HL-60 (cell line): ENCODE measurements at regions not wholly inside any gene's neighbourhood (a gene's known extent, or its start where the extent isn't known, plus 50 kb on each side); places are given as distances from the start of the nearest gene placed in this dataset.
"Not testable (repeated sequence)": the region's sequence is repeated elsewhere in the genome, so short reads cannot be mapped to it uniquely, and the experiment has no call there.

Experiments
- TF ChIP-seq, protein P1 (sequence below): IDR thresholded peaks from 2 replicates; pipeline ENCODE4 v1.6.1; 2012; ENCODE audit warnings: low read depth; ENCODE audit not compliant: insufficient replicate concordance
- TF ChIP-seq, protein P2 (sequence below): IDR thresholded peaks from one replicate; pipeline ENCODE4 v1.5.1; 2011; ENCODE audit warnings: low read length, control low read depth, inconsistent platforms; ENCODE audit not compliant: insufficient read depth

DNA sequence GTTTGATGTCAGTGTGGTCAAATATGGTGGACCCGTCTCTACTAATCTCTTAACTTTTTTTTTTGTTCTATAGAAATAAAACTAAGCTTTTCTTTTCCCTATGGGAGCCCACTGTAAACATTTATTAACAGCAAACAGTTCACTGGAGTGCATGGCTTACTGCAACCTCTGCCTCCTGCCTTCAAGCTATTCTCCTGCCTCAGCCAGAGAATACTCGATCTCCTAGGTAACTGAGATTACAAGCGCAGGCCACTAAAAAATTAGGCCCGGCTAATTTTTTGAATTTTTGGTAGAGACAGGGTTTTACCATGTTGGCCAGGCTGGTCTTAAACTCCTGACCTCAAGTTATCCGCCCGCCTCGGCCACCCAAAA is 80.0 kb downstream of the PPIAL4G start:
- TF ChIP-seq, protein P1, sequence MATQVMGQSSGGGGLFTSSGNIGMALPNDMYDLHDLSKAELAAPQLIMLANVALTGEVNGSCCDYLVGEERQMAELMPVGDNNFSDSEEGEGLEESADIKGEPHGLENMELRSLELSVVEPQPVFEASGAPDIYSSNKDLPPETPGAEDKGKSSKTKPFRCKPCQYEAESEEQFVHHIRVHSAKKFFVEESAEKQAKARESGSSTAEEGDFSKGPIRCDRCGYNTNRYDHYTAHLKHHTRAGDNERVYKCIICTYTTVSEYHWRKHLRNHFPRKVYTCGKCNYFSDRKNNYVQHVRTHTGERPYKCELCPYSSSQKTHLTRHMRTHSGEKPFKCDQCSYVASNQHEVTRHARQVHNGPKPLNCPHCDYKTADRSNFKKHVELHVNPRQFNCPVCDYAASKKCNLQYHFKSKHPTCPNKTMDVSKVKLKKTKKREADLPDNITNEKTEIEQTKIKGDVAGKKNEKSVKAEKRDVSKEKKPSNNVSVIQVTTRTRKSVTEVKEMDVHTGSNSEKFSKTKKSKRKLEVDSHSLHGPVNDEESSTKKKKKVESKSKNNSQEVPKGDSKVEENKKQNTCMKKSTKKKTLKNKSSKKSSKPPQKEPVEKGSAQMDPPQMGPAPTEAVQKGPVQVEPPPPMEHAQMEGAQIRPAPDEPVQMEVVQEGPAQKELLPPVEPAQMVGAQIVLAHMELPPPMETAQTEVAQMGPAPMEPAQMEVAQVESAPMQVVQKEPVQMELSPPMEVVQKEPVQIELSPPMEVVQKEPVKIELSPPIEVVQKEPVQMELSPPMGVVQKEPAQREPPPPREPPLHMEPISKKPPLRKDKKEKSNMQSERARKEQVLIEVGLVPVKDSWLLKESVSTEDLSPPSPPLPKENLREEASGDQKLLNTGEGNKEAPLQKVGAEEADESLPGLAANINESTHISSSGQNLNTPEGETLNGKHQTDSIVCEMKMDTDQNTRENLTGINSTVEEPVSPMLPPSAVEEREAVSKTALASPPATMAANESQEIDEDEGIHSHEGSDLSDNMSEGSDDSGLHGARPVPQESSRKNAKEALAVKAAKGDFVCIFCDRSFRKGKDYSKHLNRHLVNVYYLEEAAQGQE = not testable (repeated sequence)
- TF ChIP-seq, protein P2, sequence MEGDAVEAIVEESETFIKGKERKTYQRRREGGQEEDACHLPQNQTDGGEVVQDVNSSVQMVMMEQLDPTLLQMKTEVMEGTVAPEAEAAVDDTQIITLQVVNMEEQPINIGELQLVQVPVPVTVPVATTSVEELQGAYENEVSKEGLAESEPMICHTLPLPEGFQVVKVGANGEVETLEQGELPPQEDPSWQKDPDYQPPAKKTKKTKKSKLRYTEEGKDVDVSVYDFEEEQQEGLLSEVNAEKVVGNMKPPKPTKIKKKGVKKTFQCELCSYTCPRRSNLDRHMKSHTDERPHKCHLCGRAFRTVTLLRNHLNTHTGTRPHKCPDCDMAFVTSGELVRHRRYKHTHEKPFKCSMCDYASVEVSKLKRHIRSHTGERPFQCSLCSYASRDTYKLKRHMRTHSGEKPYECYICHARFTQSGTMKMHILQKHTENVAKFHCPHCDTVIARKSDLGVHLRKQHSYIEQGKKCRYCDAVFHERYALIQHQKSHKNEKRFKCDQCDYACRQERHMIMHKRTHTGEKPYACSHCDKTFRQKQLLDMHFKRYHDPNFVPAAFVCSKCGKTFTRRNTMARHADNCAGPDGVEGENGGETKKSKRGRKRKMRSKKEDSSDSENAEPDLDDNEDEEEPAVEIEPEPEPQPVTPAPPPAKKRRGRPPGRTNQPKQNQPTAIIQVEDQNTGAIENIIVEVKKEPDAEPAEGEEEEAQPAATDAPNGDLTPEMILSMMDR = not testable (repeated sequence)
